HG02938 (cell line): ENCODE measurements at regions not wholly inside any gene's neighbourhood (a gene's known extent, or its start where the extent isn't known, plus 50 kb on each side); places are given as distances from the start of the nearest gene placed in this dataset.

Experiments
- ATAC-seq: cut with Tn5 transposase; IDR thresholded peaks from one replicate; pipeline ENCODE4 v1.9.1; 2021; ENCODE audit warnings: mild to moderate bottlenecking, moderate library complexity; ENCODE audit not compliant: unreplicated experiment

DNA sequence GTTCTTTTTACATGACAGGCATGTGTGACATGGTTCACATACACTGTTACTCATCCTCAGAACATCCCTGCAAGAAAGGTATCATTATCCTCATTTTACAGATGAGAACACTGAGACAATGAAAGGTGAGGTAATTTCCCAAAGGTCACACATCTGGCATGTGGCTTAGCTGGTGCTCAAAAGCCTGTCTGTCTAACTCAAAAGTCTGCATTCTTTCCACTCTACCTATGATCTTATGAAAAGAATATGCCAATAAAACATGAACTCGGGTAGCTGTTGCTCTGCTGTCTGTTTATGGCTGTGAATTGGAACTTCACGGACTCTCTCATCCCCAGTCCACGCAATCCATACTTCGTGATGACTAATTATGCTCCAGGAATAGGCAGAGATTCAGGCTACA, 79.0 kb upstream of the ODAD2 start:
- no peak for ATAC-seq

DNA sequence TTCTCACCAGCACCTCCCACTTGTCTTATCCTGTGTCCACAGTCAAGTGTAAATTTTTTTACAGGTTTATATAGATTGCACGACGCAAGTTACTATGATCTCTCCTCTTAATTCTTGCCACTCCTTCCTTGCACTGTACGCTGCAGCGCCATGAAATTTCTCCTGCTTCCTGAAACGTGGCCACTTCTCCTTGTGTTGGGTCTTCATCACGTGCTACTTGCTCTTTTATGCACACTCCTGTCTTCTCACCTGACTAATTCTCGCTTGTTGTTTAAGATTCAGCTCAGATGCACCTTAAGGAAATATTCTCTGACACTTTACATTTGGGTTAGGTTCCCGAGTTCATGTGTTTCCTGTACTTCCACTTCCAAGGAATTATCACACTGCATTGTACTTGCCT, 76.5 kb upstream of the ODAD2 start:
- no peak for ATAC-seq

DNA sequence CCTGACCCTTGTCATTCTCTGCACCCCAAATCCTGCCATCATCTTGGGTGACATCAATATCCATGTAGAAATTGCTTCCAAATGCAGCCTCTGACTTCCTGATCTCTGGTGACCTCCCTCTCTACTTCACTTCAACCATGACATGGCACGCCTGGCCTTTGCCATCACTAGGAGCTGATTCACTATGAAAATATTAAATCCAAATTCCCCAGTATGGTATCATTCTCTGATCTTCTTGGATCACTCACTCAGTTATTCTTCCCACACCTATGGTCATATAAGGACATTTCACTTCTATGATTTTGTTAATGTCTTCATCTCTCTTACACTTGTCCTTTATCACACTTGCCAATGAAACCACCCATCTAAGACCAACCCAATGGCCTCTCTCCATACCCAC, 73.7 kb upstream of the ODAD2 start:
- no peak for ATAC-seq

DNA sequence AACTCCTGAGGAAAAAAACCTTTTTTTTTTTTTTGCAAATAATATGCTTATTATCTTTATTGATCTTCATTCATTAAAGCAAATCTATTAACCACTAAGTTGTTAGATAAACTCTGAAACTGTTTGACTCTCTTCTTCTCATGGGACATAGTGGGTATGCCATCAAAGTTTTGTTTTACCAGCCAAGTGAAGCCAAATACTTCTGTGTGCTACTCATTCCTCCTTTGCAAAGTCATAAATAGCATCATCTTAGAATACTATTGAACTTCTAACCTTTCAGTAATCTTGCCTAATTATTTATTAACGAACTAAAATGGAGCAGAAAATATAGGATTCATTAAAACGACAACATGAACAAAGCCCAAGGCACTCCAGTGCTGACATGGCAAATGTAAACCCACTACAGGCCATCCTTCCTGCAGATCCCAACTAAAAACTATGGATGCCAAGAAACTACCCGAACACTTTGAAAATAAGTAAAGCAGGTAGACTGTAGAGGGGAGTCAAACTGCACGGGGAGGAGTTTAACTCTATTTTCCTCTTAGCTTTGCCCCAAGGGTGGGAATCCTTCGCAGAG, 61.2 kb upstream of the ODAD2 start:
- ATAC-seq = no peak

DNA sequence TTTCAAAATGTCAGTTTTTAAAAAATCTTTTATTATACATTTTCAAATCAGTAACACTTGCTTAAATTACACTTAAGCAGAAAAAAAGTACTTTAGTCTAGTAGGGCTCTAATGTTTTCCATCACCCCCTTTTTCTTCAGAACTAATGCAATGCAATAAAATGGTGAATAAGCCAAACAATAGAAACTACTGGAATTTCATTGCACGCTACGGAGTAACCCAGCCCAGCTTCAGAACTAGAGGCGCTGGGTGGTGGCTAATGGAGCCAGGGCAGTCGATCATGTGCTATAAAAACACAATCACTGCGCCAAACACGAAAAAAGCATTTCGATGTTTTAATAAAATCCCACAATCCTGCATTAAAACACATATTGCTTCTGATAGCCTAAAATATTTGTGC, 59.9 kb upstream of the ODAD2 start:
- ATAC-seq = no peak

DNA sequence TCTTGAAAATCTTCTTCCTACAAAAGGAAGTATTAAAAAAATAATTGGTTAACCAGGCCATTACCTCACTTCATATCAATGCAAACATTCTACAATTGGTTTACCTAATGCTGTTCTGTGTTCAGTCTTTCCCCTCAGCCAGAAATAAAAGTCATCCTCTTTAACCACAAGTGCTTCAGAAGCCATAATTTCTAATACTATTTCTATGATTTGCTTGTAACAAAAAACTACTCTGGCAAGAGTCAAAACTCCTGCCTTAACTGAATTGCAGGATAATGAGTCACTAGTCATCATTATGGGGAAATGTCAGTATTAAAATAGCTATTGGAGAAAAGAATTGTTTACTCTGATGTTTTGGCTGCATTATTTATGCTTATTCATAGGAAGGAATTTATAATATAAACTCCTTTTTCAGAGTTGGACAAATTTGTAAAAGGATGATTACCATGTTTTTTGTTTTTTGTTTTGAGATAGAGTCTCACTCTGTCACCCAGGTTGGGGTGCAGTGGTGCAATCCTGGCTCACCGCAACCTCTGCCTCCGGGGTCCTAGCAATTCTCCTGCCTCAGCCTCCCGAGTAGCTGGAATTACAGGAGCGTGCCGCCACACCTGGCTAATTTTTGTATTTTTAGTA, 55.5 kb upstream of the ODAD2 start:
- ATAC-seq = no peak

DNA sequence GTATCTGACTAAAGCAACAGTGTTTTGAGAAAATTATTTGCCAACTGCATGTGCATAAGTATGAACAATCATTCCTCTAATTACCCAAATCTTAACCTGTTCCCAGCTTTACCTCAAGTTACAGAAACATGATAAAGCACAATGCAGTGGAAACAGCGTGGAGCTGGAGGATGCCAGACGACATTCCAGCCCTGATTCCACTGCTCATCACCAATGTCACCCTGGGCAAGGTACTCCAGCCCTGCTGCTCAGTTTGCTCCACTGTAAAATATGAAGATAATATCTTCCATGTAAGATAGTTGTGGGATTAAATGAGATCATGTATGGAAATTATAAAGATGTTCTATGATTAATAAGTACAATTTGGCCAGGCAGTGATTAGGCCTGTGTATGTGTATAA, 50.4 kb upstream of the ODAD2 start:
- no peak for ATAC-seq
